HCT116 (cell line): ENCODE measurements at regions not wholly inside any gene's neighbourhood (a gene's known extent, or its start where the extent isn't known, plus 50 kb on each side); places are given as distances from the start of the nearest gene placed in this dataset.
"Not testable (repeated sequence)": the region's sequence is repeated elsewhere in the genome, so short reads cannot be mapped to it uniquely, and the experiment has no call there.

Experiments
- ATAC-seq: fragments of 200-7000 bp; cut with Tn5 transposase; 2 replicates; pipeline ENCODE4 v1.9.1; 2020; ENCODE audit warnings: mild to moderate bottlenecking, moderate library complexity
- BruUV-seq: library from RNA; stranded (reverse); fragments of 400-500 nt; replicated peaks from 2 replicates; lab custom pipeline; 2021; lab: Mats Ljungman, UMichigan
- CTCF ChIA-PET: fragments of 300-600 bp; sonication (Branson Sonifier 250); formaldehyde crosslinking; loops from one replicate; lab custom pipeline; 2021; ENCODE audit warnings: antibody characterized with exemption; lab: Charles Lee
- POLR2A ChIA-PET: fragments of 300-600, 350-600 bp; sonication (Branson Sonifier 250); formaldehyde crosslinking; loops from one replicate; lab custom pipeline; 2021; ENCODE audit warnings: antibody characterized with exemption; lab: Charles Lee
- RAD21 ChIA-PET, 2 experiments: fragments of 300-600 bp; sonication (Branson Sonifier 250); formaldehyde crosslinking; loops; one replicate each; lab custom pipeline; 2023; ENCODE audit warnings: low total read pairs in 2 of 2; ENCODE audit not compliant: uncharacterized antibody in 2 of 2, unreplicated experiment in 2 of 2, low non-redundant PET in 1 of 2; lab: Charles Lee
- DNase-seq: peaks from one replicate; pipeline ENCODE4 v3.0.0-alpha.2; 2010; ENCODE audit warnings: low read depth, low spot score
- H2AFZ ChIP-seq: fragments of 200-600 bp; shearing (Covaris generic), sonication (generic); 2 replicates; pipeline ENCODE4 v1.6.1; 2017; ENCODE audit warnings: low read depth, mixed run types, mixed read lengths, antibody characterized with exemption, low read length; ENCODE audit not compliant: poor library complexity, severe bottlenecking
- H3K27ac ChIP-seq: 2 replicates; pipeline ENCODE4 v1.5.1; 2012; ENCODE audit warnings: low read depth, low read length
- H3K27me3 ChIP-seq: fragments of 200-600 bp; sonication (generic); 2 replicates; pipeline ENCODE4 v1.6.1; 2016; ENCODE audit warnings: mixed run types, low read length, mixed read lengths; ENCODE audit not compliant: insufficient read depth
- H3K36me3 ChIP-seq, 2 experiments: fragments of 200-500 bp in 1 of 2; fragments of 200-600 bp in 1 of 2; sonication (Bioruptor generic) in 1 of 2; sonication (generic) in 1 of 2; 2 replicates each; pipeline versions ENCODE4 v1.5.1 to v1.6.1; 2014 to 2016; ENCODE audit warnings: low read length in 2 of 2, inconsistent platforms in 1 of 2, mixed read lengths in 1 of 2, mixed run types in 1 of 2; ENCODE audit not compliant: insufficient read depth in 2 of 2, control insufficient read depth in 1 of 2
- H3K4me1 ChIP-seq, 2 experiments: fragments of 200-600 bp in 1 of 2; sonication (generic) in 1 of 2; 2 replicates each; pipeline versions ENCODE4 v1.5.1 to v1.6.1; 2012 to 2017; ENCODE audit warnings: low read length in 2 of 2, inconsistent platforms in 1 of 2, mild to moderate bottlenecking in 1 of 2, mixed read lengths in 1 of 2, mixed run types in 1 of 2, moderate library complexity in 1 of 2; ENCODE audit not compliant: insufficient read depth in 2 of 2, control insufficient read depth in 1 of 2
- H3K4me2 ChIP-seq: fragments of 200-600 bp; sonication (generic); 2 replicates; pipeline ENCODE4 v1.6.1; 2017; ENCODE audit warnings: mixed run types, low read length, mixed read lengths
- H3K4me3 ChIP-seq, 2 experiments: fragments of 200-600 bp in 1 of 2; sonication (generic) in 1 of 2; replicated peaks in 1 of 2; 2 replicates each; pipeline ENCODE4 v1.5.1; 2011 to 2016; ENCODE audit warnings: low read length in 2 of 2, control low read depth in 1 of 2, low read depth in 1 of 2, mild to moderate bottlenecking in 1 of 2, mixed read lengths in 1 of 2, mixed run types in 1 of 2
- H3K79me2 ChIP-seq: fragments of 200-600 bp; sonication (generic); 2 replicates; pipeline ENCODE4 v1.6.1; 2017; ENCODE audit warnings: mild to moderate bottlenecking, mixed run types, low read length, moderate library complexity, mixed read lengths; ENCODE audit not compliant: insufficient read depth
- H3K9ac ChIP-seq: fragments of 200-600 bp; sonication (generic); 2 replicates; pipeline ENCODE4 v1.6.1; 2016; ENCODE audit warnings: low read length, mixed read lengths
- H3K9me2 ChIP-seq: fragments of 200-600 bp; sonication (generic), shearing (Covaris generic); 2 replicates; pipeline ENCODE4 v1.6.1; 2017; ENCODE audit warnings: mixed run types, mild to moderate bottlenecking, moderate library complexity; ENCODE audit not compliant: insufficient read depth
- H3K9me3 ChIP-seq, 2 experiments: fragments of 200-500 bp in 1 of 2; fragments of 200-600 bp in 1 of 2; sonication (Bioruptor generic) in 1 of 2; sonication (generic) in 1 of 2; 2 replicates each; pipeline ENCODE4 v1.6.1; 2014 to 2017; ENCODE audit warnings: low read length in 2 of 2, mixed read lengths in 2 of 2, inconsistent platforms in 1 of 2, low read depth in 1 of 2, mild to moderate bottlenecking in 1 of 2, mixed run types in 1 of 2, moderate library complexity in 1 of 2; ENCODE audit not compliant: control insufficient read depth in 1 of 2, insufficient read depth in 1 of 2
- H4K20me1 ChIP-seq: fragments of 200-600 bp; sonication (generic), shearing (Covaris generic); 2 replicates; pipeline ENCODE4 v1.6.1; 2017; ENCODE audit warnings: mixed run types, mild to moderate bottlenecking, moderate library complexity; ENCODE audit not compliant: insufficient read depth
- TCF7L2 ChIP-seq: IDR thresholded peaks from 2 replicates; pipeline ENCODE4 v1.7.0; 2011; ENCODE audit warnings: borderline replicate concordance, inconsistent platforms; ENCODE audit not compliant: insufficient read depth, insufficient read length; ENCODE audit errors: extremely low read depth
- intact Hi-C: fragments of 100-400 bp; cut with micrococcal nuclease; formaldehyde crosslinking; loops from 2 replicates; pipeline ENCODE4 v1.10.0; 2022
- TF ChIP-seq, protein P1 (sequence below): IDR thresholded peaks from 2 replicates; pipeline ENCODE4 v1.6.1; 2011; ENCODE audit warnings: mild to moderate bottlenecking, low read length, moderate library complexity; ENCODE audit not compliant: insufficient replicate concordance; ENCODE audit errors: extremely low read depth

DNA sequence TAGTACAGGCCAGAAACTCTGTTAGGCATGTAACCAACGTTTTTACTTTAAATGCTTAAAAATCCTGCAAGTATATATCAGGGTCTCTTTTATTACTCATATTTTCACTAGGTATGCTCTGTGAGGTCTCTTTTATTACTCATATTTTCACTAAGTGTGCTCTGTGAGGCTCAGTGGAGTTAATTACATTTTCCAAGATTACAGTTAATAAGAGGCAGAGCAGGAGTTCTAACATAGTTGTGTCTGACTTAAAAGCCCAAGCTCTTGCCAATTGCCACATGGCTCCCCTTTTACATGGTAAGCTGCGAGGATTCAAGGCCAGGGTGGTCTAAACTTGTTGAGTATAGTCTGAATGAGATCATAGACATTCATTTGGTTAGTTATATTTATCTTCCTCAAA is 81.0 kb upstream of the ARMCX2 start (continued):
- TF ChIP-seq, protein P1, sequence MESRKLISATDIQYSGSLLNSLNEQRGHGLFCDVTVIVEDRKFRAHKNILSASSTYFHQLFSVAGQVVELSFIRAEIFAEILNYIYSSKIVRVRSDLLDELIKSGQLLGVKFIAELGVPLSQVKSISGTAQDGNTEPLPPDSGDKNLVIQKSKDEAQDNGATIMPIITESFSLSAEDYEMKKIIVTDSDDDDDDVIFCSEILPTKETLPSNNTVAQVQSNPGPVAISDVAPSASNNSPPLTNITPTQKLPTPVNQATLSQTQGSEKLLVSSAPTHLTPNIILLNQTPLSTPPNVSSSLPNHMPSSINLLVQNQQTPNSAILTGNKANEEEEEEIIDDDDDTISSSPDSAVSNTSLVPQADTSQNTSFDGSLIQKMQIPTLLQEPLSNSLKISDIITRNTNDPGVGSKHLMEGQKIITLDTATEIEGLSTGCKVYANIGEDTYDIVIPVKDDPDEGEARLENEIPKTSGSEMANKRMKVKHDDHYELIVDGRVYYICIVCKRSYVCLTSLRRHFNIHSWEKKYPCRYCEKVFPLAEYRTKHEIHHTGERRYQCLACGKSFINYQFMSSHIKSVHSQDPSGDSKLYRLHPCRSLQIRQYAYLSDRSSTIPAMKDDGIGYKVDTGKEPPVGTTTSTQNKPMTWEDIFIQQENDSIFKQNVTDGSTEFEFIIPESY: no peak
- TF ChIP-seq TCF7L2: no peak

DNA sequence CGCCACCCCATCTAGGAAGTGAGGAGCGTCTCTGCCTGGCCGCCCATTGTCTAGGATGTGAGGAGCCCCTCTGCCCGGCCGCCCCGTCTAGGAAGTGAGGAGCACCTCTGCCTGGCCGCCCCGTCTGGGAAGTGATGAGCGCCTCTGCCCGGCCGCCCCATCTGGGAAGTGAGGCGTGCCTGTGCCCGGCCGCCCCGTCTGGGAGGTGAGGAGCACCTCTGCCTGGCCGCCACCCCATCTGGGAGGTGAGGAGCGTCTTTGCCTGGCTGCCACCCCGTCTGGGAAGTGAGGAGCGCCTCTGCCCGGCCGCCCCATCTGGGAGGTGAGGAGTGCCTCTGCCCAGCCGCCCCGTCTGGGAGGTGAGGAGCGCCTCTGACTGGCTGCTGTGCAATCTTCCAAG is 79.2 kb upstream of the ARMCX2 start:
- H3K4me1 ChIP-seq: not testable (repeated sequence)

DNA sequence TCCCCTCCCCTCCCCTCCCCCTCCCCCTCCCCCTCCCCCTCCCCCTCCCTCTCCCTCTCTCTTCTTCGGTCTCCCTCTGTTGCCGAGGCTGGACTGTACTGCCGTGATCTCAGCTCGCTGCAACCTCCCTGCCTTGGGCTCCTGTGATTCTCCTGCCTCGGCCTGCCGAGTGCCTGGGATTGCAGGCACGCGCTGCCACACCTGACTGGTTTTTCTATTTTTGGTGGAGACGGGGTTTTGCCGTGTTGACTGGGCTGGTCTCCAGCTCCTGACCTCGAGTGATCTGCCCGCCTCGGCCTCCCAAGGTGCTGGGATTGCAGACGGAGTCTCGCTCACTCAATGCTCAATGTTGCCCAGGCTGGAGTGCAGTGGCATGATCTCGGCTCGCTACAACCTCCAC is 78.8 kb upstream of the ARMCX2 start:
- H3K27me3 ChIP-seq, H3K79me2 ChIP-seq, intact Hi-C loops, BruUV-seq, ATAC-seq, H3K4me2 ChIP-seq, POLR2A ChIA-PET, H3K27ac ChIP-seq, H3K9me3 ChIP-seq, RAD21 ChIA-PET, H4K20me1 ChIP-seq, H3K9me2 ChIP-seq, DNase-seq, H3K4me3 ChIP-seq, H3K4me1 ChIP-seq, H3K36me3 ChIP-seq, CTCF ChIA-PET, H2AFZ ChIP-seq, H3K9ac ChIP-seq: not testable (repeated sequence)

More for the DNA sequence above, 79.2 kb upstream of the ARMCX2 start:
- DNase-seq, ATAC-seq, H3K27me3 ChIP-seq, H3K9me2 ChIP-seq, RAD21 ChIA-PET, H3K9me3 ChIP-seq, BruUV-seq, H4K20me1 ChIP-seq, H3K9ac ChIP-seq, H3K4me2 ChIP-seq, intact Hi-C loops, H3K79me2 ChIP-seq, H2AFZ ChIP-seq, H3K4me3 ChIP-seq, H3K36me3 ChIP-seq, H3K27ac ChIP-seq, CTCF ChIA-PET, POLR2A ChIA-PET: not testable (repeated sequence)
